GM12865 (cell line): ENCODE measurements at regions not wholly inside any gene's neighbourhood (a gene's known extent, or its start where the extent isn't known, plus 50 kb on each side); places are given as distances from the start of the nearest gene placed in this dataset.

Experiments
- DNase-seq: peaks from one replicate; pipeline ENCODE4 v3.0.0; 2010; ENCODE audit warnings: low read depth
- H3K4me3 ChIP-seq: 2 replicates; pipeline ENCODE4 v1.5.1; 2011; ENCODE audit warnings: mild to moderate bottlenecking, low read depth, low read length, control low read depth
- CTCF ChIP-seq: IDR thresholded peaks from 2 replicates; pipeline ENCODE4 v1.5.1; 2011; ENCODE audit warnings: low read length, control low read depth, low read depth, inconsistent platforms; ENCODE audit not compliant: insufficient read depth; ENCODE audit errors: missing control alignments

- H3K4me3 ChIP-seq: no peak overlapping the region
- no peak for TF ChIP-seq CTCF
- no peak for DNase-seq
Measured at GRCh38 chr5:60196385-60197113, 303.0 kb upstream of the PDE4D start.

- DNase-seq: no peak
- TF ChIP-seq CTCF: no peak
- H3K4me3 ChIP-seq: no peak overlapping the region
Measured at GRCh38 chr5:60195551-60195950, 302.0 kb upstream of the PDE4D start.

- no peak for DNase-seq
- no peak overlapping the region for H3K4me3 ChIP-seq
Measured at GRCh38 chr5:60195083-60195482, 301.6 kb upstream of the PDE4D start.

GRCh38 chr5:60185231-60186099 lies 291.9 kb upstream of the PDE4D start:
- H3K4me3 ChIP-seq: no peak overlapping the region
- peak; percentile 11 for DNase-seq
- TF ChIP-seq CTCF: no peak

More at GRCh38 chr5:60195083-60195482, 301.6 kb upstream of the PDE4D start:
- TF ChIP-seq CTCF: no peak

- DNase-seq: no peak
- TF ChIP-seq CTCF: no peak
- H3K4me3 ChIP-seq: no peak overlapping the region
Measured at GRCh38 chr5:60184606-60185005, 291.1 kb upstream of the PDE4D start.

- H3K4me3 ChIP-seq: no peak overlapping the region
- no peak for DNase-seq
- no peak for TF ChIP-seq CTCF
Measured at GRCh38 chr5:60183881-60184280, 290.4 kb upstream of the PDE4D start.
